Testis (tissue), 2 donors: ENCODE measurements at regions not wholly inside any gene's neighbourhood (a gene's known extent, or its start where the extent isn't known, plus 50 kb on each side); places are given as distances from the start of the nearest gene placed in this dataset.

Source experiments
- DNase-seq: peaks from one replicate; pipeline ENCODE4 v3.0.0-alpha.2; 2019
- H3K27ac ChIP-seq, 2 donors: fragments of 200-600 bp; sonication (generic); one replicate each; pipeline ENCODE4 v1.5.1; 2019
- H3K27me3 ChIP-seq: fragments of 200-600 bp; sonication (generic); one replicate; pipeline ENCODE4 v1.5.1; 2019
- H3K36me3 ChIP-seq: fragments of 200-600 bp; sonication (generic); one replicate; pipeline ENCODE4 v1.5.1; 2017; ENCODE audit warnings: low read depth; ENCODE audit errors: missing control alignments
- H3K4me1 ChIP-seq: fragments of 200-600 bp; sonication (generic); one replicate; pipeline ENCODE4 v1.5.1; 2019
- H3K4me3 ChIP-seq, 2 donors: fragments of 200-600 bp; sonication (generic); one replicate each; pipeline ENCODE4 v1.5.1; 2017 to 2019
- H3K9me3 ChIP-seq: fragments of 200-600 bp; sonication (generic); one replicate; pipeline ENCODE4 v1.5.1; 2017
- POLR2A ChIP-seq: fragments of 450-650 bp; IDR thresholded peaks from one replicate; pipeline ENCODE4 v1.6.1; 2017; ENCODE audit warnings: antibody characterized with exemption, mild to moderate bottlenecking, moderate library complexity
- WGBS, 2 donors: methylation state at CpG; one replicate each; pipeline ENCODE4 v1.1.5; 2018; 5-methylcytosine and 5-hydroxymethylcytosine counted together
- intact Hi-C: fragments of 100-400 bp; cut with DNase I; formaldehyde crosslinking; loops from one replicate; pipeline ENCODE4 v1.15.1; 2023; ENCODE audit warnings: low total_unique reads
- TF ChIP-seq, protein P1 (sequence below), 3 experiments: fragments of 450-650 bp in 2 of 3; fragments of 200-600 bp in 1 of 3; sonication (generic) in 1 of 3; IDR thresholded peaks; one replicate each; pipeline ENCODE4 v1.5.1; 2016 to 2019; ENCODE audit warnings: antibody characterized with exemption in 3 of 3, mild to moderate bottlenecking in 2 of 3, moderate library complexity in 1 of 3

DNA sequence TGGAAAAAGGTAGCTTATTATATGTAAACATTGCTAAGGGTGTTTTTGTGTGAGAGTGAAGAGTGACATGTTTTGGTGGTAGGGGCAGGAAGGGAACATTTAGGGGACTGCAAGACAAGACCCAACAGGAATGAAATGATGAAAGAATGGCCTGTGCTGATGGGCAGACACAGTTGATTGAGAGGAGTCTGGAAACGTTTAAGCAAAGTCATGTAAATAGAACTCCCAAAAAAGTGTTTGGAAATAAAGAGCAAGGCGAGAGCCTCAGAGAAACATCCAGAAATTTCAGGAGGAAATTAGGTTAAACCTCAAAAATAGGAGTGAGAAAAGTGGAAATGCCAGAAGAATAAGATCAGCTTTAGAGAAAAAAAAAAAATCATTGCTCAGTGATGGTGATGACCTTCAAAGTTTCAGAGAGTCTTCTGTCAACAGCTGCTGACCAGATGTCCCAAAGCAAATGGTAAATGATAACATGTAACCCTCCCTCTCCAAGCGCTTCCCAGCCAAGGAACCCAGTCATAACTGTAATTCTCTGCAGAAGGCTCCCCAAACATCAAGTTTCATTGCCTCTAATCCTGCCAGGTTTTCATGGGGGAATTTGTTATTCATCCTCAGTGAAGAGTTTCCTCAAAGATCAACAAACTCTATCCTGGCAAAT, 223.2 kb upstream of the FAR2 start:
- no peak overlapping the region for H3K4me3 ChIP-seq
- intact Hi-C loops: no loop called here
- DNase-seq: no peak
- no peaks in the 10 kb centered on the region for H3K4me1 ChIP-seq
- no peak for TF ChIP-seq POLR2A
- TF ChIP-seq, protein P1, sequence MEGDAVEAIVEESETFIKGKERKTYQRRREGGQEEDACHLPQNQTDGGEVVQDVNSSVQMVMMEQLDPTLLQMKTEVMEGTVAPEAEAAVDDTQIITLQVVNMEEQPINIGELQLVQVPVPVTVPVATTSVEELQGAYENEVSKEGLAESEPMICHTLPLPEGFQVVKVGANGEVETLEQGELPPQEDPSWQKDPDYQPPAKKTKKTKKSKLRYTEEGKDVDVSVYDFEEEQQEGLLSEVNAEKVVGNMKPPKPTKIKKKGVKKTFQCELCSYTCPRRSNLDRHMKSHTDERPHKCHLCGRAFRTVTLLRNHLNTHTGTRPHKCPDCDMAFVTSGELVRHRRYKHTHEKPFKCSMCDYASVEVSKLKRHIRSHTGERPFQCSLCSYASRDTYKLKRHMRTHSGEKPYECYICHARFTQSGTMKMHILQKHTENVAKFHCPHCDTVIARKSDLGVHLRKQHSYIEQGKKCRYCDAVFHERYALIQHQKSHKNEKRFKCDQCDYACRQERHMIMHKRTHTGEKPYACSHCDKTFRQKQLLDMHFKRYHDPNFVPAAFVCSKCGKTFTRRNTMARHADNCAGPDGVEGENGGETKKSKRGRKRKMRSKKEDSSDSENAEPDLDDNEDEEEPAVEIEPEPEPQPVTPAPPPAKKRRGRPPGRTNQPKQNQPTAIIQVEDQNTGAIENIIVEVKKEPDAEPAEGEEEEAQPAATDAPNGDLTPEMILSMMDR (IDR thresholded peaks at IDR 0.05): no peak
- no peaks in the 10 kb centered on the region for H3K36me3 ChIP-seq
- no peaks in the 10 kb centered on the region for H3K27me3 ChIP-seq
- H3K9me3 ChIP-seq: no peaks in the 10 kb centered on the region
- 31 to 47% methylated on average over 3 of the region's 3 CpGs for WGBS, 2 donors
- no peak overlapping the region for H3K27ac ChIP-seq

GRCh38 chr12:28930704-28931103, 218.4 kb upstream of the FAR2 start:
- intact Hi-C loops: no loop called here
- 88 to 89% methylated on average over 2 of the region's 2 CpGs for WGBS, 2 donors
- no peaks in the 10 kb centered on the region for H3K27me3 ChIP-seq
- no peak for DNase-seq
- no peak overlapping the region for H3K27ac ChIP-seq
- no peak overlapping the region for H3K4me3 ChIP-seq
- no peaks in the 10 kb centered on the region for H3K9me3 ChIP-seq
- H3K4me1 ChIP-seq: no peaks in the 10 kb centered on the region
- no peaks in the 10 kb centered on the region for H3K36me3 ChIP-seq
- no peak for TF ChIP-seq POLR2A
- TF ChIP-seq, protein P1 (IDR thresholded peaks at IDR 0.05): no peak

DNA sequence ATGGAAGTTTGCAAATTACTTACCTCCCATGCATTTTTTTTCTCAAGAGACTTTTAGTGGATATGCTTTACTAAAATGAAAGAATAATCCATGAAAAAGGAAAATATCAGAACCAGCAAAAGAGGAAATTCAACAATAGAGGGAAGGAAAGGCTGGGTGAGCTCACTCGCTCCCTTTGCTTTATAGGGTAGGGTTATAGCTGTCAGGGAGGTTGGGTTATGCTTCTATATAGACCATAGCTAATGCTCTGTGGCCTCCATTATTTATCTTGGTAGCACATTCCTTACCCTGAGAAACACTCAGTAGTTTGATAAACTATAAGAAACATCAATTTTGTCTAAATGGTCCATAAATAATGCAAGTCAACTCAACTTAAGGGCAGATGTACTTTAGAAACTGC, 215.9 kb upstream of the FAR2 start:
- WGBS, 2 donors: 87 to 94% methylated on average over 1 of the region's 1 CpG
- no peak for DNase-seq
- Histone ChIP-seq H3K27me3 (no peaks in the 10 kb centered on the region), H3K27ac (no peak overlapping the region), H3K9me3 (no peaks in the 10 kb centered on the region), H3K4me3 (no peak overlapping the region), H3K4me1 (no peaks in the 10 kb centered on the region), H3K36me3 (no peaks in the 10 kb centered on the region)
- intact Hi-C loops: no loop called here
- TF ChIP-seq POLR2A: no peak
- TF ChIP-seq, protein P1 (IDR thresholded peaks at IDR 0.05): no peak

GRCh38 chr12:28933864-28934527, 215.1 kb upstream of the FAR2 start:
- no peaks in the 10 kb centered on the region for H3K36me3 ChIP-seq
- WGBS, 2 donors: 78 to 83% methylated on average over 8 of the region's 8 CpGs
- no peaks in the 10 kb centered on the region for H3K4me1 ChIP-seq
- intact Hi-C loops: no loop called here
- no peaks in the 10 kb centered on the region for H3K9me3 ChIP-seq
- no peak for DNase-seq
- H3K4me3 ChIP-seq: no peak overlapping the region
- TF ChIP-seq, protein P1 (IDR thresholded peaks at IDR 0.05): no peak
- no peak for TF ChIP-seq POLR2A
- H3K27ac ChIP-seq: no peak overlapping the region
- H3K27me3 ChIP-seq: no peaks in the 10 kb centered on the region

GRCh38 chr12:28936221-28936620, 212.9 kb upstream of the FAR2 start:
- no peak for DNase-seq
- Histone ChIP-seq H3K36me3 (no peaks in the 10 kb centered on the region), H3K9me3 (no peaks in the 10 kb centered on the region), H3K4me3 (no peak overlapping the region), H3K27ac (no peak overlapping the region), H3K27me3 (no peaks in the 10 kb centered on the region), H3K4me1 (no peaks in the 10 kb centered on the region)
- intact Hi-C loops: no loop called here
- 42 to 56% methylated on average over 1 of the region's 1 CpG for WGBS, 2 donors
- TF ChIP-seq POLR2A: no peak
- TF ChIP-seq, protein P1 (IDR thresholded peaks at IDR 0.05): no peak
